Breast epithelium (tissue), 4 donors: ENCODE measurements at regions not wholly inside any gene's neighbourhood (a gene's known extent, or its start where the extent isn't known, plus 50 kb on each side); places are given as distances from the start of the nearest gene placed in this dataset.

ENCODE experiments used
- DNase-seq, 2 donors: peaks; one replicate each; pipeline ENCODE4 v3.0.0-alpha.2; 2019; ENCODE audit warnings: low spot score in 2 of 2
- H3K27ac ChIP-seq, 2 donors: fragments of 200-600 bp; sonication (generic) in 1 of 2; one replicate each; pipeline ENCODE4 v1.5.1; 2016 to 2019; ENCODE audit warnings: mild to moderate bottlenecking in 1 of 2
- H3K27me3 ChIP-seq, 2 donors: fragments of 200-600 bp; sonication (generic) in 1 of 2; one replicate each; pipeline versions ENCODE4 v1.5.1 to v1.6.0; 2017 to 2019; ENCODE audit warnings: control low read depth in 1 of 2, mild to moderate bottlenecking in 1 of 2
- H3K36me3 ChIP-seq: fragments of 200-600 bp; one replicate; pipeline ENCODE4 v1.5.1; 2019
- H3K4me1 ChIP-seq, 2 donors: fragments of 200-600 bp; sonication (generic); one replicate each; pipeline ENCODE4 v1.5.1; 2016 to 2019; ENCODE audit warnings: control low read depth in 1 of 2
- H3K4me3 ChIP-seq, 3 donors: fragments of 200-600 bp; sonication (generic); 1 replicate in 2 of 3; 2 replicates in 1 of 3; pipeline ENCODE4 v1.5.1; 2016 to 2019; ENCODE audit warnings: mild to moderate bottlenecking in 3 of 3, moderate library complexity in 2 of 3
- H3K9me3 ChIP-seq, 2 donors: fragments of 200-600 bp; sonication (generic) in 1 of 2; one replicate each; pipeline ENCODE4 v1.5.1; 2016 to 2019; ENCODE audit warnings: control low read depth in 1 of 2
- POLR2A ChIP-seq: fragments of 450-650 bp; IDR thresholded peaks from one replicate; pipeline ENCODE4 v1.6.1; 2016; ENCODE audit warnings: antibody characterized with exemption, mild to moderate bottlenecking, moderate library complexity
- POLR2AphosphoS5 ChIP-seq, 3 donors: sonication (generic); formaldehyde crosslinking; IDR thresholded peaks; one replicate each; pipeline ENCODE4 v1.6.1; 2017; ENCODE audit warnings: antibody characterized with exemption in 3 of 3
- intact Hi-C: fragments of 100-400 bp; cut with DNase I; formaldehyde crosslinking; loops from one replicate; pipeline ENCODE4 v1.15.1; 2023; ENCODE audit warnings: low total_unique reads
- TF ChIP-seq, protein P1 (sequence below), 3 donors: fragments of 450-650 bp; IDR thresholded peaks; one replicate each; pipeline ENCODE4 v1.5.1; 2016 to 2017; ENCODE audit warnings: antibody characterized with exemption in 3 of 3, mild to moderate bottlenecking in 3 of 3, moderate library complexity in 3 of 3

DNA sequence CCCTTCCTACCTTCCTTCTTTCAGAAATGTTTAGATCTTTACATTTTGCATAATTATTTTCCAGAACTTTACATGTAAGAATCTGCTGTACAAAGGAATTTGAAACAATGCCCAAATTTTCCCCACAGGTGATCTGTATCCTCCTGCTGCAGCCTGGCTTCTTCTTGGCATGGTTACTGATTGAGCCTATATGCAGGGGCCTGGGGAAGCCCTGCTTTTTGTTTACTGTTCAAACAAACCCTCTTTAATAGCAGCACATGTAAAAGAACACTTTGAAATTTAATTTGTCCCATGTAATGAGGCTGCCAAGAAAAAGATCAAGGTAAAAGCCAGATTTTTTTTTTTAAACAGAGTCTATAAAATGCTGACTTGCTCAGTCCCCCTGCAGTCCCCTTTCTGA, 432.2 kb downstream of the TUSC7 start:
- Histone ChIP-seq H3K4me3 (no peak overlapping the region), H3K27ac (no peak overlapping the region), H3K9me3 (no peaks in the 10 kb centered on the region), H3K36me3 (no peaks in the 10 kb centered on the region), H3K4me1 (no peaks in the 10 kb centered on the region), H3K27me3 (no peaks in the 10 kb centered on the region)
- TF ChIP-seq POLR2A, result no peak
- no peak for TF ChIP-seq POLR2AphosphoS5 (IDR thresholded peaks at IDR 0.05)
- TF ChIP-seq, protein P1, sequence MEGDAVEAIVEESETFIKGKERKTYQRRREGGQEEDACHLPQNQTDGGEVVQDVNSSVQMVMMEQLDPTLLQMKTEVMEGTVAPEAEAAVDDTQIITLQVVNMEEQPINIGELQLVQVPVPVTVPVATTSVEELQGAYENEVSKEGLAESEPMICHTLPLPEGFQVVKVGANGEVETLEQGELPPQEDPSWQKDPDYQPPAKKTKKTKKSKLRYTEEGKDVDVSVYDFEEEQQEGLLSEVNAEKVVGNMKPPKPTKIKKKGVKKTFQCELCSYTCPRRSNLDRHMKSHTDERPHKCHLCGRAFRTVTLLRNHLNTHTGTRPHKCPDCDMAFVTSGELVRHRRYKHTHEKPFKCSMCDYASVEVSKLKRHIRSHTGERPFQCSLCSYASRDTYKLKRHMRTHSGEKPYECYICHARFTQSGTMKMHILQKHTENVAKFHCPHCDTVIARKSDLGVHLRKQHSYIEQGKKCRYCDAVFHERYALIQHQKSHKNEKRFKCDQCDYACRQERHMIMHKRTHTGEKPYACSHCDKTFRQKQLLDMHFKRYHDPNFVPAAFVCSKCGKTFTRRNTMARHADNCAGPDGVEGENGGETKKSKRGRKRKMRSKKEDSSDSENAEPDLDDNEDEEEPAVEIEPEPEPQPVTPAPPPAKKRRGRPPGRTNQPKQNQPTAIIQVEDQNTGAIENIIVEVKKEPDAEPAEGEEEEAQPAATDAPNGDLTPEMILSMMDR (IDR thresholded peaks at IDR 0.05), result no peak
- intact Hi-C loops, result no loop called here
- DNase-seq, result no peak

GRCh38 chr3:117144853-117145252, 435.3 kb downstream of the TUSC7 start:
- Histone ChIP-seq H3K9me3 (no peaks in the 10 kb centered on the region), H3K36me3 (no peaks in the 10 kb centered on the region), H3K4me1 (no peaks in the 10 kb centered on the region), H3K27me3 (no peaks in the 10 kb centered on the region), H3K27ac (no peak overlapping the region), H3K4me3 (no peak overlapping the region)
- TF ChIP-seq POLR2AphosphoS5 (IDR thresholded peaks at IDR 0.05) (no peak), POLR2A (no peak)
- TF ChIP-seq, protein P1 (IDR thresholded peaks at IDR 0.05), result no peak
- intact Hi-C loops, result loop anchor here (1.0 kb wide), 1 partner anchor 37 kb away; no protein-coding TSS in a partner anchor
- no peak for DNase-seq

- no peaks in the 10 kb centered on the region for H3K27me3 ChIP-seq
- no peaks in the 10 kb centered on the region for H3K36me3 ChIP-seq
- H3K4me1 ChIP-seq, result no peaks in the 10 kb centered on the region
- H3K9me3 ChIP-seq, result no peaks in the 10 kb centered on the region
- TF ChIP-seq POLR2A, result no peak
- TF ChIP-seq POLR2AphosphoS5 (IDR thresholded peaks at IDR 0.05), result no peak
- DNase-seq, result no peak
- H3K4me3 ChIP-seq, result no peak overlapping the region
- intact Hi-C loops, result no loop called here
- no peak overlapping the region for H3K27ac ChIP-seq
These were observed 436.1 kb downstream of the TUSC7 start for GRCh38 chr3:117145677-117146076.

- intact Hi-C loops, result no loop called here
- H3K36me3 ChIP-seq, result no peaks in the 10 kb centered on the region
- H3K27ac ChIP-seq, result no peak overlapping the region
These were observed 437.0 kb downstream of the TUSC7 start for GRCh38 chr3:117146571-117146970.

GRCh38 chr3:117149584-117149983, 440.0 kb downstream of the TUSC7 start:
- H3K27me3 ChIP-seq, result no peaks in the 10 kb centered on the region
- no peaks in the 10 kb centered on the region for H3K4me1 ChIP-seq
- DNase-seq, result no peak
- H3K9me3 ChIP-seq, result no peaks in the 10 kb centered on the region
- H3K36me3 ChIP-seq, result no peaks in the 10 kb centered on the region
- TF ChIP-seq POLR2AphosphoS5 (IDR thresholded peaks at IDR 0.05) (no peak), POLR2A (no peak)
- TF ChIP-seq, protein P1 (IDR thresholded peaks at IDR 0.05), result no peak
- H3K27ac ChIP-seq, result no peak overlapping the region
- intact Hi-C loops, result no loop called here
- no peak overlapping the region for H3K4me3 ChIP-seq

More at GRCh38 chr3:117146571-117146970, 437.0 kb downstream of the TUSC7 start:
- no peak for DNase-seq
- H3K27me3 ChIP-seq, result no peaks in the 10 kb centered on the region
- H3K4me1 ChIP-seq, result no peaks in the 10 kb centered on the region
- H3K4me3 ChIP-seq, result no peak overlapping the region
- H3K9me3 ChIP-seq, result no peaks in the 10 kb centered on the region
- TF ChIP-seq, protein P1 (IDR thresholded peaks at IDR 0.05), result no peak
- TF ChIP-seq POLR2AphosphoS5 (IDR thresholded peaks at IDR 0.05) (no peak), POLR2A (no peak)

GRCh38 chr3:117150628-117151027, 441.0 kb downstream of the TUSC7 start:
- intact Hi-C loops, result no loop called here
- TF ChIP-seq POLR2AphosphoS5 (IDR thresholded peaks at IDR 0.05) (no peak), POLR2A (no peak)
- TF ChIP-seq, protein P1 (IDR thresholded peaks at IDR 0.05), result no peak
- no peaks in the 10 kb centered on the region for H3K36me3 ChIP-seq
- H3K27me3 ChIP-seq, result no peaks in the 10 kb centered on the region
- no peaks in the 10 kb centered on the region for H3K4me1 ChIP-seq
- no peak overlapping the region for H3K27ac ChIP-seq
- H3K4me3 ChIP-seq, result no peak overlapping the region
- no peak for DNase-seq
- H3K9me3 ChIP-seq, result no peaks in the 10 kb centered on the region
